Lower leg skin (tissue), 4 donors: ENCODE measurements at regions not wholly inside any gene's neighbourhood (a gene's known extent, or its start where the extent isn't known, plus 50 kb on each side); places are given as distances from the start of the nearest gene placed in this dataset.

ENCODE experiments used
- DNase-seq, 2 donors: peaks; one replicate each; pipeline ENCODE4 v3.0.0-alpha.2; 2019; ENCODE audit warnings: low spot score in 2 of 2
- H3K4me3 ChIP-seq: fragments of 200-600 bp; sonication (generic); 2 replicates; pipeline ENCODE4 v1.5.1; 2017; ENCODE audit warnings: mild to moderate bottlenecking, low read depth; ENCODE audit not compliant: poor library complexity, severe bottlenecking
- POLR2A ChIP-seq, 2 donors: fragments of 450-650 bp; IDR thresholded peaks; one replicate each; pipeline ENCODE4 v1.6.1; 2016 to 2017; ENCODE audit warnings: antibody characterized with exemption in 2 of 2, mild to moderate bottlenecking in 1 of 2, moderate library complexity in 1 of 2
- WGBS, 2 donors: methylation state at CpG; one replicate each; pipeline ENCODE4 v1.1.5; 2018; 5-methylcytosine and 5-hydroxymethylcytosine counted together
- intact Hi-C: fragments of 100-400 bp; cut with DNase I; formaldehyde crosslinking; loops from one replicate; pipeline ENCODE4 v1.15.0; 2023; ENCODE audit warnings: low total_unique reads
- TF ChIP-seq, protein P1 (sequence below), 3 donors: fragments of 450-650 bp; IDR thresholded peaks; one replicate each; pipeline ENCODE4 v1.5.1; 2016; ENCODE audit warnings: antibody characterized with exemption in 3 of 3, mild to moderate bottlenecking in 3 of 3, moderate library complexity in 2 of 3

DNA sequence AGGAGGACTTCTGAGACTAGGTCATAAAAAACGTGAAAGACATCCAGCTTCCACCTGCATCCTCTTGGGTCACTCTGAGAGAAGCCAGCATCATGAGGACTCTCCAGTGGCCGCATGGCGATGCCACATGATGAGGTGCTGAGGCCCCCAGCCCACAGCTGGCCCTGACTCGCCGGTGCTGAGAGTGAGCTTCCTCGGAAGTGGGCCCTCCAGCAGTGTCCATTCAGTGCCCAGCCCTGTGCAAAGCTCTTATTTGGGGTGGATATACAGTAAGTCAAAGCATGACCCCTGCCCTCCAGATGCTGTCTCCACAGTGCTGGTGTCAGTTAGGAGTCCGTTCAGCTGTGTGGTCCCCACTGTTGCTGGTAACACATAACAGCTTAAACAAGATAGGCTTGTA, 93.6 kb upstream of the CHST15 start:
- H3K4me3 ChIP-seq: no peak overlapping the region
- 87 to 88% methylated on average over 7 of the region's 7 CpGs for WGBS, 2 donors
- DNase-seq: peak in 1 of 2 donors; percentile 68
- TF ChIP-seq, protein P1, sequence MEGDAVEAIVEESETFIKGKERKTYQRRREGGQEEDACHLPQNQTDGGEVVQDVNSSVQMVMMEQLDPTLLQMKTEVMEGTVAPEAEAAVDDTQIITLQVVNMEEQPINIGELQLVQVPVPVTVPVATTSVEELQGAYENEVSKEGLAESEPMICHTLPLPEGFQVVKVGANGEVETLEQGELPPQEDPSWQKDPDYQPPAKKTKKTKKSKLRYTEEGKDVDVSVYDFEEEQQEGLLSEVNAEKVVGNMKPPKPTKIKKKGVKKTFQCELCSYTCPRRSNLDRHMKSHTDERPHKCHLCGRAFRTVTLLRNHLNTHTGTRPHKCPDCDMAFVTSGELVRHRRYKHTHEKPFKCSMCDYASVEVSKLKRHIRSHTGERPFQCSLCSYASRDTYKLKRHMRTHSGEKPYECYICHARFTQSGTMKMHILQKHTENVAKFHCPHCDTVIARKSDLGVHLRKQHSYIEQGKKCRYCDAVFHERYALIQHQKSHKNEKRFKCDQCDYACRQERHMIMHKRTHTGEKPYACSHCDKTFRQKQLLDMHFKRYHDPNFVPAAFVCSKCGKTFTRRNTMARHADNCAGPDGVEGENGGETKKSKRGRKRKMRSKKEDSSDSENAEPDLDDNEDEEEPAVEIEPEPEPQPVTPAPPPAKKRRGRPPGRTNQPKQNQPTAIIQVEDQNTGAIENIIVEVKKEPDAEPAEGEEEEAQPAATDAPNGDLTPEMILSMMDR (IDR thresholded peaks at IDR 0.05): no peak
- TF ChIP-seq POLR2A (IDR thresholded peaks at IDR 0.05): no peak
- intact Hi-C loops: no loop called here

- intact Hi-C loops: no loop called here
- TF ChIP-seq, protein P1 (IDR thresholded peaks at IDR 0.05): no peak
- no peak for TF ChIP-seq POLR2A (IDR thresholded peaks at IDR 0.05)
- no peak for DNase-seq
- no peak overlapping the region for H3K4me3 ChIP-seq
- WGBS, 2 donors: 68% methylated on average over 8 of the region's 8 CpGs
Measured at GRCh38 chr10:124185084-124185483, 91.7 kb upstream of the CHST15 start.

GRCh38 chr10:124184208-124184830, 90.9 kb upstream of the CHST15 start:
- WGBS, 2 donors: 90 to 97% methylated on average over 3 of the region's 3 CpGs
- TF ChIP-seq, protein P1 (IDR thresholded peaks at IDR 0.05): no peak
- no peak for TF ChIP-seq POLR2A (IDR thresholded peaks at IDR 0.05)
- DNase-seq: peak in 1 of 2 donors; percentile 77
- intact Hi-C loops: no loop called here
- no peak overlapping the region for H3K4me3 ChIP-seq

GRCh38 chr10:124183617-124184016, 90.2 kb upstream of the CHST15 start:
- 93% methylated on average over 7 of the region's 7 CpGs for WGBS, 2 donors
- intact Hi-C loops: no loop called here
- peak in 1 of 2 donors; percentile 36 for DNase-seq
- TF ChIP-seq POLR2A (IDR thresholded peaks at IDR 0.05): no peak
- no peak overlapping the region for H3K4me3 ChIP-seq

DNA sequence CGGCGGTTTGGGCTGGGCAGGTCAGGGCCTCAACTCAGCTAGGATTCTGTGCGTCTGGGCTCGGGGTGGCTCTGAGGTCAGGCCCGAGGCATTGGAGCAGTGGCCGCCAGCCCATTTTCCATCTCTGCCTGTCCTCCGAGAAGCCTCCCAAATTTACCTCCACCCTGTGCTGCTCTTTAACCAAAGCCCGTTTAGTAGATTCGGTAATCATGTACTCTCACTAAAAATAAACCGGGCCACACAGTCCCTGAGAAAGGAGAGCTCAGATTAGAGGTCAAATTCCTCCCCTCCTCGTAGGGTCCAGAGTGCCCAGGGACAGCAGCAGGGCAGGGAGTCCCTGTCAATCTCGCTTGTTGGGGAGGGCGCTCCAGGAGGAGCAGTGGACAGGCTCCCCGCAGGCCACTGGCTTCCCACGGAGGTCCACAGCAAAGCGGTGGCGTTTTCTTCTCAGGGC, 88.7 kb upstream of the CHST15 start:
- no peak for TF ChIP-seq POLR2A (IDR thresholded peaks at IDR 0.05)
- TF ChIP-seq, protein P1 (IDR thresholded peaks at IDR 0.05): no peak
- intact Hi-C loops: no loop called here
- DNase-seq: peak in 1 of 2 donors; percentile 63
- 85 to 90% methylated on average over 17 of the region's 17 CpGs for WGBS, 2 donors
- H3K4me3 ChIP-seq: no peak overlapping the region

DNA sequence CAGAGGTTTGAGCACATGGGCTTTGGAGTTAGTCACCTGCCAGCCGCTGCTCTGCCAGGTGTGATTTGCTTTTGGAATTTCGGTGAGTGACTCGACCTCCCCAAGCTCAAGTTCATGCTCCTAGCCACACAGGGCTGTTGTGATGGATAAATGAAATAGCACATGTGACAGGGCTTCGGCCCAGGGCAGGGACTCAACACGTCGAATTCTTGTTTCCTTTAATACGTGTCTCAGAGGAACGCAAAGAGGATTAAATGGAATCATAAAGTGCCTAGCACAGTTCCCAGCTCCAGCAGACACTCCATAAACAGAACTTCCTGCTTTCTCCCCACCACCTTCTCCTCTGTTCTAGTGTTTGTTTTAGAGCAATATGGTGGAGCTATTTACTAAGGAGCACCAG, 88.3 kb upstream of the CHST15 start:
- WGBS, 2 donors: 83 to 89% methylated on average over 8 of the region's 8 CpGs
- intact Hi-C loops: no loop called here
- TF ChIP-seq, protein P1 (IDR thresholded peaks at IDR 0.05): no peak
- no peak for TF ChIP-seq POLR2A (IDR thresholded peaks at IDR 0.05)
- DNase-seq: peak in 1 of 2 donors; percentile 39
- no peak overlapping the region for H3K4me3 ChIP-seq
